ENCODE measurements at regions not wholly inside any gene's neighbourhood (a gene's known extent, or its start where the extent isn't known, plus 50 kb on each side); places are given as distances from the start of the nearest gene placed in this dataset.

GRCh38 chr1:14260480-14260879, 338.0 kb upstream of the KAZN start:
- TF ChIP-seq CTCF (conservative IDR thresholded peaks at IDR 0.05): no peak
- TF ChIP-seq EZH2 (IDR thresholded peaks at IDR 0.05; ENCODE audit: low read depth): no peak

Measured in PC-9 (cell line).